GM12865 (cell line): ENCODE measurements at regions not wholly inside any gene's neighbourhood (a gene's known extent, or its start where the extent isn't known, plus 50 kb on each side); places are given as distances from the start of the nearest gene placed in this dataset.

Source experiments
- DNase-seq: peaks from one replicate; pipeline ENCODE4 v3.0.0; 2010; ENCODE audit warnings: low read depth
- H3K4me3 ChIP-seq: 2 replicates; pipeline ENCODE4 v1.5.1; 2011; ENCODE audit warnings: mild to moderate bottlenecking, low read depth, low read length, control low read depth
- CTCF ChIP-seq: IDR thresholded peaks from 2 replicates; pipeline ENCODE4 v1.5.1; 2011; ENCODE audit warnings: low read length, control low read depth, low read depth, inconsistent platforms; ENCODE audit not compliant: insufficient read depth; ENCODE audit errors: missing control alignments

GRCh38 chr4:148827781-148828180 lies 385.6 kb upstream of the NR3C2 start:
- no peak for TF ChIP-seq CTCF
- no peak overlapping the region for H3K4me3 ChIP-seq
- DNase-seq = no peak

GRCh38 chr4:148823419-148823769 lies 381.2 kb upstream of the NR3C2 start:
- no peak for TF ChIP-seq CTCF
- no peak for DNase-seq
- no peak overlapping the region for H3K4me3 ChIP-seq

DNA sequence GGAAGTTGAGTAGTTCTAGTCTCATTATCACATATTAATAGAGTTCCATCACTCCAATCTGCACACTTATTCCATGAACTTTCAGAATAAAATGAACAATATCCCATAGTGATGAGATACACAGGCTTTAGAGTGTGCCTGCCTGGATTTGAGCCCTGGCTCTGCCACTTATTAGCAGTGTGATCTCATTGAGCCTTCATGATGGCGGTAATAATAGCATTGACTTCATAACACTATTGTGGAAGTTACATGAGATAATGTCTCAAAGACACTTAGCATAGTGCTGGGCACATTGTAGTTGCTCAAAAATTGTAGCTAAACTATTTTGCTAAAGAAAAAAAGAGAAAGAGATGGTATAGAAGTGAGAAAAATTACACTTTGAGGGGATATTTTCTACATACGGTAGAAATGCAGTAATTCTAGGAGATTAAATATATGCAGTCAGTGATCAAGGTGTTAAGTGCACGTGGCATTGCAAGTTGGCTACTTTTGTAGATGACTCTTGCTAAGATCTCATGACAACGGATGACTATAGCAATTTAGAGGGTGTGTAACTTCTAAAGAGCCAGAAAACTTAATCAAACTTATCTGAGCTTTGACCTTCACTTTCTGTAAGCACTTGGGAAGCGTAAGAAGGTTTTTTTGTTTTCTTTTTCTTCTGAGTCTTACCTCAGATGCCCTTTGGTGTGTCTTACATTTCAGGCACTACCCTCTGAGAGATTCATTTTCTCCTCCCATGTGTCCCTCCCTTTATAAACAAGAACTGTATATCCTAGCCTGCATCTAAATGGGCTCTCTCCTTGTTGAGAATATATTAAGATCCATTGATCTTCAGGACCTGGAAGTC lies 380.6 kb upstream of the NR3C2 start:
- no peak for TF ChIP-seq CTCF
- no peak overlapping the region for H3K4me3 ChIP-seq

DNA sequence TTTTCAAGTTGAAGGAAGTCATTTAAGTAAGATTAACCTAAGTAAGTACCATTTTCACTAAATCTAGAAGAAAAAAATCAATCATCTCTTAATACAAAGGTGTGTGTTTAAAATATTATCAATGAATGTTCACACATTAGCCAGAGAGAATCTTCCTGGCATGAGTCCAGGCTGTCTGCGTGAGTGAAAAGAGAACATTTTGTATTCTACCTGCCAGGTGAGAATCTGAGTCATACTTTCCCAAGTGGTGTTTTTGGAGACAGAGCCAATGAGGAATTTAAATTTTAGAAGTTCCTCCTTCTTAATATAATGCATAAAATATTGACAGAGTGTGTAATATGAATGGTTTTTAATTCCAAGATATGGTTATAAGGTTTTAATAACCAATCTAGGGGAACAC lies 371.8 kb upstream of the NR3C2 start:
- TF ChIP-seq CTCF = no peak
- no peak for DNase-seq
- no peak overlapping the region for H3K4me3 ChIP-seq

More for the DNA sequence above, 380.6 kb upstream of the NR3C2 start:
- DNase-seq = no peak

DNA sequence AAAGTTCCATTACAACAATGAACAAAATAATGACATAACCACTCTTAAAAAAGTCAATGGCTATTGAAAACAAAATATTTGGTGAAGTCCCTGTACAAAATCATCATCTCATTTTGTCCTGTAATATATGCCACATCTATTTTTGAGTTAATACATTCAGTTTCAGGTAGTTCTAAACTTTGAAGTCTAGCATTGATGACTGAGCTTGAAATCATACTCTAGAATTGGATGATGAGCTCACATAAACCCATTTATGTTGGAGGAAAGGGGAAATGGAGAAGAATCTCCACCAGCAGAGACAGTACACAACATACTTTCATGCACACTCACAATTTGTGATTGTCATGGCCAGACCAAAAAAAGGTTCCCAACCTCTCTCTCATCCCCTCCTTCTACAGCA lies 371.1 kb upstream of the NR3C2 start:
- TF ChIP-seq CTCF = no peak
- H3K4me3 ChIP-seq = no peak overlapping the region
- no peak for DNase-seq

DNA sequence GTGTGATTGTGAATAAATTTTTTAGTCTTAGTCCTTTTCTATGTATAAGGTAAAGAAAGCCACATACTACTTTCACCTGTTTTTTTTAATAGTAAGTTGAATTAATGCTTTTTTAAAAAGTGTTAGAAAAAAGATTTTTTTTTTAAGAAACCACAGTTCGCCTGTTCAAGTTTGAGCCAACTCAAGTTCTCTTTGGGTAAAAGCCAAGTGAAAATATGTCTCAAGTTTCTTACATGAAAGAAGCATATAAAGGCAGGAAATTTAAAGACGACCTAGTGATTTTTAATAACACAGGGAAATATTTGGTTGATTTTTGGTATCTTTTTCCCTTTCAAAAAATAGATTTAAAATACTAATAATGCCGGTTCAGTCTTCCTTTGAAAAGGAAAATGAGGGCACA lies 369.9 kb upstream of the NR3C2 start:
- DNase-seq = no peak
- H3K4me3 ChIP-seq = no peak overlapping the region
- TF ChIP-seq CTCF = no peak

DNA sequence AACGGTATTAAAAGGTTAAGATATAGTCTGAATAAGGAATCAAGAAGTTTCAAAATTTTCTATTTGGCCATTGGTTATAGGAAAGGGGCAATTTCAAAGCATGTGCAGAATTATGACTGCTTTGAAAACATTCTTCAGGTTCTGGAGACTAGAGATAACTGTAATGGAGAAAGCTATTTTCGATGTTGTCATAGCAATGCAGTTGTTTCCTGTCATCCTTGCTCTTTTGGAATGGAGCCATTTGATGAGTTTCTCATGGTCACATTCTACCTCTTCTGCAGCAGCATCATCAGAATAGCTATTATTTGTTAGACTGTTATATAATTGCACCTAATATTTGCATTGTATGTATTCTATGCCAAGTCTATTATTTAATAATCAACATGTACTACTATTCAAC lies 368.2 kb upstream of the NR3C2 start:
- H3K4me3 ChIP-seq = no peak overlapping the region
- no peak for TF ChIP-seq CTCF
- no peak for DNase-seq
